Endothelial cell of umbilical vein (primary cell): ENCODE measurements at regions not wholly inside any gene's neighbourhood (a gene's known extent, or its start where the extent isn't known, plus 50 kb on each side); places are given as distances from the start of the nearest gene placed in this dataset.

Source experiments
- BruUV-seq: library from RNA; stranded (reverse); fragments of 400-500 nt; replicated peaks from 2 replicates; lab custom pipeline; 2021; lab: Mats Ljungman, UMichigan
- CTCF ChIA-PET: fragments of 300-600, 350-600 bp; sonication (Branson Sonifier 250); formaldehyde crosslinking; loops from one replicate; lab custom pipeline; 2021; ENCODE audit warnings: antibody characterized with exemption, inconsistent platforms; lab: Charles Lee
- POLR2A ChIA-PET: fragments of 300-600, 350-600 bp; sonication (Branson Sonifier 250); formaldehyde crosslinking; loops from one replicate; lab custom pipeline; 2021; ENCODE audit warnings: antibody characterized with exemption, inconsistent platforms; lab: Charles Lee
- DNase-seq: peaks from one replicate; pipeline ENCODE4 v3.0.0-alpha.2; 2011; ENCODE audit warnings: low read depth, low spot score
- FAIRE-seq: peaks from 2 replicates; lab custom pipeline; 2011; peaks lifted over from hg19 to GRCh38; lab: Jason Lieb, UNC
- H2AFZ ChIP-seq: 2 replicates; pipeline ENCODE4 v1.6.0; 2012; ENCODE audit warnings: low read depth, low read length, control low read depth, inconsistent platforms
- H3K27ac ChIP-seq: 2 replicates; pipeline ENCODE4 v1.5.1; 2011; ENCODE audit warnings: low read depth, mild to moderate bottlenecking, control low read depth, low read length, moderate library complexity; ENCODE audit not compliant: insufficient read depth
- H3K27me3 ChIP-seq, 2 experiments: 2 replicates each; pipeline versions ENCODE4 v1.6.0 to v1.6.1; 2011; ENCODE audit warnings: low read length in 2 of 2, mixed read lengths in 1 of 2; ENCODE audit not compliant: control insufficient read depth in 2 of 2, insufficient read depth in 2 of 2
- H3K36me3 ChIP-seq, 2 experiments: 2 replicates in 1 of 2; 3 replicates in 1 of 2; pipeline ENCODE4 v1.5.1; 2011; ENCODE audit warnings: low read length in 2 of 2, mild to moderate bottlenecking in 1 of 2, moderate library complexity in 1 of 2; ENCODE audit not compliant: control insufficient read depth in 2 of 2, insufficient read depth in 2 of 2; ENCODE audit errors: extremely low read depth in 1 of 2
- H3K4me1 ChIP-seq: 3 replicates; pipeline ENCODE4 v1.5.1; 2011; ENCODE audit warnings: mild to moderate bottlenecking, low read length; ENCODE audit not compliant: control insufficient read depth, insufficient read depth; ENCODE audit errors: extremely low read depth
- H3K4me2 ChIP-seq: 2 replicates; pipeline ENCODE4 v1.6.1; 2011; ENCODE audit warnings: low read length, control low read depth, mixed read lengths; ENCODE audit not compliant: insufficient read depth
- H3K4me3 ChIP-seq, 3 experiments: fragments of 200-600 bp in 1 of 3; sonication (generic), shearing (Covaris generic) in 1 of 3; replicated peaks in 1 of 3; 2 replicates each; pipeline ENCODE4 v1.5.1; 2011 to 2016; ENCODE audit warnings: control low read depth in 3 of 3, low read length in 3 of 3, mild to moderate bottlenecking in 2 of 3, inconsistent platforms in 1 of 3, low read depth in 1 of 3, moderate library complexity in 1 of 3; ENCODE audit not compliant: insufficient read depth in 1 of 3
- H3K79me2 ChIP-seq: 2 replicates; pipeline ENCODE4 v1.6.0; 2012; ENCODE audit warnings: low read length, inconsistent platforms; ENCODE audit not compliant: control insufficient read depth, insufficient read depth
- H3K9ac ChIP-seq: replicated peaks from 2 replicates; pipeline ENCODE3; 2011; ENCODE audit warnings: low read length, control low read depth; ENCODE audit not compliant: insufficient read depth; ENCODE audit errors: extremely low read depth
- H3K9me1 ChIP-seq: replicated peaks from 3 replicates; pipeline ENCODE4 v1.6.0; 2011; ENCODE audit warnings: mild to moderate bottlenecking, low read length; ENCODE audit not compliant: control insufficient read depth, insufficient read depth; ENCODE audit errors: extremely low read depth
- H3K9me3 ChIP-seq: replicated peaks from 2 replicates; pipeline ENCODE4 v1.5.1; 2012; ENCODE audit warnings: low read length, inconsistent platforms; ENCODE audit not compliant: control insufficient read depth, insufficient read depth
- H4K20me1 ChIP-seq: replicated peaks from 2 replicates; pipeline ENCODE3; 2011; ENCODE audit warnings: mild to moderate bottlenecking, low read length; ENCODE audit not compliant: control insufficient read depth, insufficient read depth; ENCODE audit errors: extremely low read depth
- EZH2 ChIP-seq: IDR thresholded peaks from 2 replicates; pipeline ENCODE4 v1.6.1; 2012; ENCODE audit warnings: borderline replicate concordance, low read depth, mild to moderate bottlenecking, moderate library complexity, low read length, inconsistent platforms; ENCODE audit not compliant: severe bottlenecking
- FOS ChIP-seq: IDR thresholded peaks from 2 replicates; pipeline ENCODE4 v1.6.1; 2011; ENCODE audit warnings: mild to moderate bottlenecking, low read length, moderate library complexity, borderline replicate concordance; ENCODE audit not compliant: insufficient read depth
- GATA2 ChIP-seq: IDR thresholded peaks from 2 replicates; pipeline ENCODE4 v1.7.0; 2011; ENCODE audit warnings: low read depth, mild to moderate bottlenecking, moderate library complexity, mixed read lengths, low read length; ENCODE audit not compliant: insufficient read length, insufficient read depth
- JUN ChIP-seq: IDR thresholded peaks from 2 replicates; pipeline ENCODE4 v1.6.1; 2011; ENCODE audit warnings: borderline replicate concordance, low read depth; ENCODE audit not compliant: insufficient read length, insufficient read depth
- MYC ChIP-seq: IDR thresholded peaks from one replicate; pipeline ENCODE4 v1.6.1; 2011; ENCODE audit warnings: mild to moderate bottlenecking, low read depth, low read length
- POLR2A ChIP-seq: IDR thresholded peaks from 2 replicates; pipeline ENCODE4 v1.6.1; 2012; ENCODE audit warnings: low read depth, mild to moderate bottlenecking, control low read depth, low read length
- POLR2AphosphoS5 ChIP-seq: IDR thresholded peaks from 2 replicates; pipeline ENCODE4 v1.6.1; 2012; ENCODE audit warnings: low read depth, mild to moderate bottlenecking, control low read depth, low read length, moderate library complexity; ENCODE audit not compliant: insufficient read depth
- dilution Hi-C: fragments of 300-500 bp; cut with MboI; formaldehyde crosslinking; loops from one replicate; pipeline ENCODE4 v1.15.0; 2019; ENCODE audit warnings: low sequenced_read_pairs; ENCODE audit not compliant: extremely low pct_ligation_motif_present
- intact Hi-C: fragments of 100-400 bp; cut with micrococcal nuclease; formaldehyde crosslinking; loops from one replicate; pipeline ENCODE4 v1.10.0; 2022
- TF ChIP-seq, protein P1 (sequence below), 2 donors: IDR thresholded peaks; 1 replicate in 1 of 2; 2 replicates in 1 of 2; pipeline ENCODE4 v1.5.1; 2011; ENCODE audit warnings: low read length in 2 of 2, mild to moderate bottlenecking in 2 of 2, moderate library complexity in 2 of 2, control low read depth in 1 of 2, inconsistent platforms in 1 of 2, low read depth in 1 of 2; ENCODE audit not compliant: insufficient read depth in 1 of 2; ENCODE audit errors: extremely low read depth in 1 of 2
- TF ChIP-seq, protein P2 (sequence below): IDR thresholded peaks from 2 replicates; pipeline ENCODE4 v1.6.1; 2011; ENCODE audit not compliant: insufficient read depth, insufficient read length

DNA sequence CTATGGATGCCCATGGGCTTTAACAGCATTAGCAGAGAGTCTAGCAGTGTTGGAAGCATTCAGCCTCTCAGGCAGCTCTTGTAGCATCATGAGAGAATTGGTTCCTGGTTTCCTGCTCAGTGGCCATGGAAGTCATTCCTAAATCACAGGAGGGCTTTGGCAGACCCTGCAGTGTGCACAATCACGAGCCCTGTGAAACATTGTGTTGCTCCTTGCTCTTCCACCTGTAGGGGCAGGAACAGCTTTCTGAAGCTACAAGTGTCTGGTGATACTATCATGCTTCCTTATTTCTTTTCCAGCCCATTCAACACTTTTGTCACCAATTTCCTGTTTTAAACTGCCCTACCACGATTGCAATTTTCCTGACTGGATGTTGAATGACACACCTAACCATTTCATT, 402.2 kb upstream of the USP15 start:
- Histone ChIP-seq H3K9ac (no peak overlapping the region), H3K4me2 (no peak overlapping the region), H3K79me2 (no peaks in the 10 kb centered on the region), H4K20me1 (no peaks in the 10 kb centered on the region), H3K27me3 (no peaks in the 10 kb centered on the region), H3K9me1 (no peaks in the 10 kb centered on the region), H3K9me3 (peaks cover 2% of the 10 kb centered on the region), H3K36me3 (no peaks in the 10 kb centered on the region), H3K27ac (no peak overlapping the region), H3K4me3 (no peak overlapping the region), H3K4me1 (no peaks in the 10 kb centered on the region), H2AFZ (no peak overlapping the region)
- DNase-seq: no peak
- ChIA-PET POLR2A (no interaction called here), CTCF (no interaction called here)
- no TSS peak for BruUV-seq
- TF ChIP-seq EZH2: no peak
- TF ChIP-seq GATA2: no peak
- TF ChIP-seq, protein P1, sequence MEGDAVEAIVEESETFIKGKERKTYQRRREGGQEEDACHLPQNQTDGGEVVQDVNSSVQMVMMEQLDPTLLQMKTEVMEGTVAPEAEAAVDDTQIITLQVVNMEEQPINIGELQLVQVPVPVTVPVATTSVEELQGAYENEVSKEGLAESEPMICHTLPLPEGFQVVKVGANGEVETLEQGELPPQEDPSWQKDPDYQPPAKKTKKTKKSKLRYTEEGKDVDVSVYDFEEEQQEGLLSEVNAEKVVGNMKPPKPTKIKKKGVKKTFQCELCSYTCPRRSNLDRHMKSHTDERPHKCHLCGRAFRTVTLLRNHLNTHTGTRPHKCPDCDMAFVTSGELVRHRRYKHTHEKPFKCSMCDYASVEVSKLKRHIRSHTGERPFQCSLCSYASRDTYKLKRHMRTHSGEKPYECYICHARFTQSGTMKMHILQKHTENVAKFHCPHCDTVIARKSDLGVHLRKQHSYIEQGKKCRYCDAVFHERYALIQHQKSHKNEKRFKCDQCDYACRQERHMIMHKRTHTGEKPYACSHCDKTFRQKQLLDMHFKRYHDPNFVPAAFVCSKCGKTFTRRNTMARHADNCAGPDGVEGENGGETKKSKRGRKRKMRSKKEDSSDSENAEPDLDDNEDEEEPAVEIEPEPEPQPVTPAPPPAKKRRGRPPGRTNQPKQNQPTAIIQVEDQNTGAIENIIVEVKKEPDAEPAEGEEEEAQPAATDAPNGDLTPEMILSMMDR (IDR thresholded peaks at IDR 0.05; ENCODE audit: extremely low read depth in 1 of 2, insufficient read depth in 1 of 2, low read depth in 1 of 2, low read length in 2 of 2): no peak
- no peak for TF ChIP-seq MYC
- no peak for TF ChIP-seq POLR2A
- TF ChIP-seq, protein P2, sequence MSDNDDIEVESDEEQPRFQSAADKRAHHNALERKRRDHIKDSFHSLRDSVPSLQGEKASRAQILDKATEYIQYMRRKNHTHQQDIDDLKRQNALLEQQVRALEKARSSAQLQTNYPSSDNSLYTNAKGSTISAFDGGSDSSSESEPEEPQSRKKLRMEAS: no peak
- no peak for TF ChIP-seq POLR2AphosphoS5
- TF ChIP-seq FOS: no peak
- no peak for TF ChIP-seq JUN
- intact Hi-C loops (no loop called here), dilution Hi-C loops (no loop called here)
- no peak for FAIRE-seq
